Neural cell (in vitro differentiated cells): ENCODE measurements at regions not wholly inside any gene's neighbourhood (a gene's known extent, or its start where the extent isn't known, plus 50 kb on each side); places are given as distances from the start of the nearest gene placed in this dataset.

Experiments
- CTCF ChIP-seq: fragments of 450-650 bp; IDR thresholded peaks from 2 replicates; pipeline ENCODE4 v1.5.1; 2014; ENCODE audit warnings: antibody characterized with exemption, mild to moderate bottlenecking, moderate library complexity; ENCODE audit not compliant: poor library complexity, severe bottlenecking
- EZH2 ChIP-seq: fragments of 200-600, 300-800 bp; shearing (Covaris generic), sonication (generic); IDR thresholded peaks from 2 replicates; pipeline ENCODE4 v1.6.1; 2014; ENCODE audit warnings: antibody characterized with exemption, low read length, borderline replicate concordance, mild to moderate bottlenecking; ENCODE audit not compliant: insufficient read depth, poor library complexity, severe bottlenecking
- POLR2AphosphoS5 ChIP-seq: IDR thresholded peaks from 2 replicates; pipeline ENCODE4 v1.6.1; 2012
- RAD21 ChIP-seq: fragments of 450-650 bp; conservative IDR thresholded peaks from 2 replicates; pipeline ENCODE4 v1.6.1; 2014; ENCODE audit warnings: antibody characterized with exemption, mild to moderate bottlenecking, moderate library complexity
- SMC3 ChIP-seq: fragments of 450-650 bp; conservative IDR thresholded peaks from 2 replicates; pipeline ENCODE4 v1.6.1; 2014; ENCODE audit warnings: antibody characterized with exemption, mild to moderate bottlenecking, moderate library complexity; ENCODE audit not compliant: poor library complexity
- TAF1 ChIP-seq: IDR thresholded peaks from 2 replicates; pipeline ENCODE4 v1.6.1; 2012; ENCODE audit warnings: low read depth

- TF ChIP-seq CTCF (no peak), RAD21 (no peak), EZH2 (no peak), SMC3 (no peak), TAF1 (no peak), POLR2AphosphoS5 (no peak)
Observed at GRCh38 chr2:146634230-146635097, 1210.4 kb upstream of the ACVR2A start.
